Fibroblast of mammary gland (primary cell): ENCODE measurements at regions not wholly inside any gene's neighbourhood (a gene's known extent, or its start where the extent isn't known, plus 50 kb on each side); places are given as distances from the start of the nearest gene placed in this dataset.

Experiments
- DNase-seq: peaks from one replicate; pipeline ENCODE4 v3.0.0-alpha.2; 2010; ENCODE audit warnings: low read depth
- H3K4me3 ChIP-seq: 2 replicates; pipeline ENCODE4 v1.5.1; 2011; ENCODE audit warnings: low read depth, mild to moderate bottlenecking, low read length, moderate library complexity; ENCODE audit not compliant: control insufficient read depth
- TF ChIP-seq, protein P1 (sequence below): conservative IDR thresholded peaks from 2 replicates; pipeline ENCODE4 v1.5.1; 2011; ENCODE audit warnings: low read depth, low read length, inconsistent platforms; ENCODE audit not compliant: control insufficient read depth, insufficient read depth

DNA sequence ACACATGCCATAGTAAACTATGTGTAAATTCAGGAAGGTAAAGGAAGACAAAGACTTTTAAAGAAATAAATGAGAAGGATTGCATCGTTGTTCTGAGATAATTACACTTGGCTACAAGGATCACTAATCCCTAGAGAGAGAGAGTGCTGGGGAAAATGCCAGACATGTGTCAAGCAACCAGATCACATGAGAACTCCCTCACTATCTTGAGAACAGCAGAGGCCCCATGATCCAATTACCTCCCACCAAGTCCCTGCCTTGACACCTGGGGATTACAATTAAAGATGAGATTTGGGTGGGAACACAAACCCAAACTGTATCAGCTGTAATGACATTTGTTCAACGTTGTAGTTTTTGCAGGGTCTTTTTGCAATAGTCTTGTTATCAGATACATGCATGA lies 1600.9 kb upstream of the MIR17HG start:
- DNase-seq: no peak
- TF ChIP-seq, protein P1, sequence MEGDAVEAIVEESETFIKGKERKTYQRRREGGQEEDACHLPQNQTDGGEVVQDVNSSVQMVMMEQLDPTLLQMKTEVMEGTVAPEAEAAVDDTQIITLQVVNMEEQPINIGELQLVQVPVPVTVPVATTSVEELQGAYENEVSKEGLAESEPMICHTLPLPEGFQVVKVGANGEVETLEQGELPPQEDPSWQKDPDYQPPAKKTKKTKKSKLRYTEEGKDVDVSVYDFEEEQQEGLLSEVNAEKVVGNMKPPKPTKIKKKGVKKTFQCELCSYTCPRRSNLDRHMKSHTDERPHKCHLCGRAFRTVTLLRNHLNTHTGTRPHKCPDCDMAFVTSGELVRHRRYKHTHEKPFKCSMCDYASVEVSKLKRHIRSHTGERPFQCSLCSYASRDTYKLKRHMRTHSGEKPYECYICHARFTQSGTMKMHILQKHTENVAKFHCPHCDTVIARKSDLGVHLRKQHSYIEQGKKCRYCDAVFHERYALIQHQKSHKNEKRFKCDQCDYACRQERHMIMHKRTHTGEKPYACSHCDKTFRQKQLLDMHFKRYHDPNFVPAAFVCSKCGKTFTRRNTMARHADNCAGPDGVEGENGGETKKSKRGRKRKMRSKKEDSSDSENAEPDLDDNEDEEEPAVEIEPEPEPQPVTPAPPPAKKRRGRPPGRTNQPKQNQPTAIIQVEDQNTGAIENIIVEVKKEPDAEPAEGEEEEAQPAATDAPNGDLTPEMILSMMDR: no peak
- no peak overlapping the region for H3K4me3 ChIP-seq

DNA sequence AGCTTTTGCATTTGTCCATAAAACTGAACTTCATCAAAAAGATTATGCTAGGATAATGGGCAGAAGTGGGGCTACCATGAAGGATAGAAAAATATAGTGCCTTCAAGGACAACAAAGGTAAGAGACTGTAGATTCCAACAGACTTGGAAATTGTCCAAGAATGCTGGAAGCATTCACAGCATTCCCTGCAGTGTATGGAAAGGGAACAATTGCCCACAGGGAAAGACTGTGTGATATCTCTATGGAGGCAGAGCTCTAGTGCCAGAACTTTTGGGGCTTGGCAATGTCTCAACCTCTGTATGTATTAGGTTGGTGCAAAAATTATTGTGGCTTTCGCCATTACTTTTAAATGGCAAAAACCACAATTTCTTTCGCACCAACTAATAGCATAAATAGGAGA lies 1598.8 kb upstream of the MIR17HG start:
- TF ChIP-seq, protein P1: no peak
- H3K4me3 ChIP-seq: no peak overlapping the region
- no peak for DNase-seq

DNA sequence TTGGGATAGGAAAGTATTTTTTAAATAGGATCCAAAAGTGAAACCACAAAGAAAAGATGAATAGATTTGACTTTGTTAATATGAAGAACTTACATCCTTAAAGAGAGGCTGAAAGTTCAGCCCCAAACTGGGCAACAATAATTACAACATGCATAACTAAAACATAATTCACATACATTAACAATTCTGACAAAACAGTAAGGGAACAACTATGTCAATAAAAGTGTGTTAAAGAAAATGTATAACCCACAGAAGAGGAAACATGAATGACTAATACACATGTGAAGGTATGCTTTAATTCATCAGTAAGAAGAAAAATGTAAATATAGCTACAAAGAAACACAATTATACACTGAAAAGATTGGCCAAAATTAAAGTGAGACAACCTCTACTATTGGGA lies 1597.6 kb upstream of the MIR17HG start:
- TF ChIP-seq, protein P1: no peak
- DNase-seq: no peak
- no peak overlapping the region for H3K4me3 ChIP-seq

DNA sequence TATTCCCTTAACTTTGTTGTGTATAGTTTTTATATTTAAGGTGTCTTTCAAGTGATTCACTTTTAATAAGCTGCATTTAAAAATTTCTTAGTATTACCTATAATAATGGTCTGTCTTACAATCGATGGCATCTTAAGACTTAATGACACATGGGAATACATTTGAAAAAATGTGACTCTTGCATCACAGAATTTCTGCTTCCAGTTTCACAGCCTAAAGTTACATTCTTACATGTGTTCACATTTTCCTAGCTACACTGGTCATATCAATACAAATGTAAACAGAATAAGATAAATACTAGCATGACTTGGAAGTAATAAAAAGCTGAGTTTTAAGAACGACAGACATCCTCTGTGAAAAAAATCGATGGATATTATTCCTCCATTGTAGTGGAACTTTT lies 1597.1 kb upstream of the MIR17HG start:
- TF ChIP-seq, protein P1: no peak
- no peak overlapping the region for H3K4me3 ChIP-seq
- DNase-seq: no peak

DNA sequence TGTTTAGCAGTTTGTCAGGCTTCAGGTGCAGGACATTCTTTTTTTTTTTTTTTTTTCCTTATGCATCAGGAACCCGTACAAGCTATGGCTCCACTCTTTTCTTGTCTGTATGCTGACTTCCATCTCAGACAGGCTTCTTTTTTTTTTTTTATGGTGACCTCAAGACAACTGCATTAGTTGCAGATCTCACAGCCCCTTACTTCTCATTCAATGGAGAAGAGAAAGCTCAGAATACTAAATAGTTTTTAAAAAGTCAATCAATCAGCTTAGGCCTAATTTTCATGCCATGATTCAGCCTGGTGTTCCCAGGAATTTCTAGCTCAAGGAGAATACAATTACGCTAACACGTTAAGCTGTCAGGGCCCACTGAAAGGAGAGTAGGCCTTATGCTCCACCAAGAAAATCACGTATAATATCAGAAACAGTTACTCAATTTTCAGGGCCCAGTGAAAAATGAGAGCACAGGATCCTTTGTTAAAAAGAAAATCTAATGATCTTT lies 1596.0 kb upstream of the MIR17HG start:
- TF ChIP-seq, protein P1: no peak
- no peak for DNase-seq
- H3K4me3 ChIP-seq: no peak overlapping the region

DNA sequence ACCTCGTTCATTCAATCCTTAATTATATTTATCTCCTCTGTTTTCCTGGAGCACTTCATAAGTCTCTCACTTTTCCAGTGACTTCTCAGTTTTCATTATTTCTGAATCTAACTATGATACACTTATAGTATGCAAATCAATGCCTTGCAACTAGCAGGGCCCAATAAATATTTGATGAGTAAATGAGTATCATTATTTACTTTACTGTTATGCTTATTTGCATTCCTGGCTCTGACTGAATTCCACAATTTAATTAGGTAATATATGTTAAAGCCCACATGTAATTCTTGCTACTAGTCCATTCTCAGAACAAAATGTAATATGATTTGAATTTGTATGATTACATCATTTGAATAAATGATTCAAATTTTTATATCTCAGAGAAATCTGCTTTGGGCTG lies 1595.1 kb upstream of the MIR17HG start:
- H3K4me3 ChIP-seq: no peak overlapping the region
- no peak for DNase-seq
- TF ChIP-seq, protein P1: no peak
